Left lobe of liver (tissue), 2 donors: ENCODE measurements at regions not wholly inside any gene's neighbourhood (a gene's known extent, or its start where the extent isn't known, plus 50 kb on each side); places are given as distances from the start of the nearest gene placed in this dataset.
"Not testable (repeated sequence)": the region's sequence is repeated elsewhere in the genome, so short reads cannot be mapped to it uniquely, and the experiment has no call there.

ENCODE experiments used
- ATAC-seq: fragments of 200-7000 bp; cut with Tn5 transposase; one replicate; pipeline ENCODE4 v1.9.1; 2020; ENCODE audit warnings: mild to moderate bottlenecking, moderate library complexity
- DNase-seq: peaks from one replicate; pipeline ENCODE4 v3.0.0-alpha.2; 2020; ENCODE audit warnings: low spot score
- donor health status: DM: no; HTN: no; CAD: no; lungs with moderate emphysema.
- donor health status: DM: no; HTN: yes; CAD: no.

DNA sequence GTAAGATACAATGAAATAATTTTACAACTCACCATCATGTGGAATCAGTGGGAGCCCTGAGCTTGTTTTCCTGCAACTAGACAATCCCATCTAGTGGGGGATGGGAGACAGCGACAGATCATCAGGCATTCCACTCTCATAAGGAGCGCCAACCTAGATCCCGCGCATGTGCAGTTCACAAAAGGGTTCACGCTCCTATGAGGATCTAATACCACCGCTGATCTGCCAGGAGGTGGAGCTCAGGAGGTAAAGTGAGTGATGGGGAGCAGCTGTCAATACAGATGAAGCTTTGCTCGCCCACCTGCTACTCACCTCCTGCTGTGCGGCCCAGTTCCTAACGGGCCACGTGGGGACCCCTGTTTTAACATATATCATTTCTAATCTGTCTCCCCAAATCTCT lies 165.7 kb upstream of the MXRA5 start:
- not testable (repeated sequence) for DNase-seq, ATAC-seq

DNA sequence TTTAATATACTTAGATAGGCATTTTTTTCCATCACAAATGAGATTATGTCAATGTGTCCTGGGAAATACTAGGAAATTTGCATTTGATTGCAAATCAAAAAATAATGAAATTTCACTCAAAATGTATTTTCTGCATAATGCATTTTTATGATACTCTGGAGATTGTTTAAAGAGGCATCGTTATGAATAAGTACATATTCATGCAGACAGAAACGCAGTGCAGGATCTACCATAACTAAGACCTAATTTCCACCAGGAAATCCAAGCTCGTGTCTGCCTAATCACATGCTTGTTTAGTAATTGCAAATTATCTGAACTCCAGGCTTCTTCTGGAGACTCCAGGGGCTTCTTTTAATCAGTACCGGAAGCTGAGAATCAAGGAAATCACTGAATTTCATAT lies 163.5 kb upstream of the MXRA5 start:
- no peak for ATAC-seq
- DNase-seq, result no peak

DNA sequence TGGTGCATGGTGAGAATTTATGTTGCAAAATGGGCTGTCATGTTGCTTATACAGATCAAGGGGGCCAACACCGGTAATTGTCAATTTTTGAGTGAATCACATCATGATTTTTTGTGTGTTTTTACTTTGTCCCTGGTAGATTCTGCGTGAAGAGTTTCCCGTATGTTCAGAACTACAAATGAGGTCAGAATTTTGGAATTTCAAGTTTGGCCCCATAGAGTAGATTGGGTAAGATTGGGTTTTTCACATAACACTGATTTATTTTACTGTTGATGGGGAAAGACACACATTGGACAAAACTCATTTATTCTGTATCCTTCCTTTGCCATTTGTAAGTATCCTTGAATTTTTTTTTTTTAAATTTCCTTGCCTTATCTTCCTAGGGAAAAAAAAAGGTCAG lies 158.5 kb upstream of the MXRA5 start:
- ATAC-seq, result no peak
- no peak for DNase-seq

DNA sequence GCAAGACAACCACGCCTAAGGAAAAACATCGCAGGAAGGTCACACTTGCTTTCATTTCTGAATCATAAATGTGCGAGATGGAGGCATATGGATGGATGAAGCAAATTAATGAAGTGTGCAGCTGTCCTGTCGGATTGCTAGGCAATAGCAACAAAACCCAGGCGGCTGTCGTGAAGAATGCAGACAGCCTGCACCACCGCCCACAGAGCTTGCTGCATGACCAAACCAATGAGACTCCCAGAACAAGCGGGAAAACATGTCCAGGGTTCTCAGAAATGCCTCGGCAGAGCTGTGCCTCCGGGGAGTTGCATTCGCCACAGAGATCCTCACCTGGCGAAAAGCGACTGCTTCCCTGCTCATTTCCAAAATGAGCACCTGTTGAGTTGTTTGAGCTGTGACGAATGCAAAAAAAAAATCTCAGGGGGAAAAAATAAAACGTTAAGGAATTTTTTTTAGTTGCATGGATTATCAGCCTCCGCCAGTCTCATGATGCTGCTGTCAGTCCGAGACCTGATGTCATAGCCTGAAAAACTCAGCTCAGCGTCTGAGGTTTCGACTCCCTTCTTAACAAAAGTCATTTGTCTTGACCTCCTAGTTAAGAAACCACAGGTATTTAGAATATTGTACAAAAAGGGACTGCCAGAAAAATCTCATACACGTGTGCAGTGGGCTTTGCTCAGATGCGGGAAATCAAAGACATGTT lies 155.5 kb upstream of the MXRA5 start:
- ATAC-seq, result no peak
- DNase-seq, result no peak

DNA sequence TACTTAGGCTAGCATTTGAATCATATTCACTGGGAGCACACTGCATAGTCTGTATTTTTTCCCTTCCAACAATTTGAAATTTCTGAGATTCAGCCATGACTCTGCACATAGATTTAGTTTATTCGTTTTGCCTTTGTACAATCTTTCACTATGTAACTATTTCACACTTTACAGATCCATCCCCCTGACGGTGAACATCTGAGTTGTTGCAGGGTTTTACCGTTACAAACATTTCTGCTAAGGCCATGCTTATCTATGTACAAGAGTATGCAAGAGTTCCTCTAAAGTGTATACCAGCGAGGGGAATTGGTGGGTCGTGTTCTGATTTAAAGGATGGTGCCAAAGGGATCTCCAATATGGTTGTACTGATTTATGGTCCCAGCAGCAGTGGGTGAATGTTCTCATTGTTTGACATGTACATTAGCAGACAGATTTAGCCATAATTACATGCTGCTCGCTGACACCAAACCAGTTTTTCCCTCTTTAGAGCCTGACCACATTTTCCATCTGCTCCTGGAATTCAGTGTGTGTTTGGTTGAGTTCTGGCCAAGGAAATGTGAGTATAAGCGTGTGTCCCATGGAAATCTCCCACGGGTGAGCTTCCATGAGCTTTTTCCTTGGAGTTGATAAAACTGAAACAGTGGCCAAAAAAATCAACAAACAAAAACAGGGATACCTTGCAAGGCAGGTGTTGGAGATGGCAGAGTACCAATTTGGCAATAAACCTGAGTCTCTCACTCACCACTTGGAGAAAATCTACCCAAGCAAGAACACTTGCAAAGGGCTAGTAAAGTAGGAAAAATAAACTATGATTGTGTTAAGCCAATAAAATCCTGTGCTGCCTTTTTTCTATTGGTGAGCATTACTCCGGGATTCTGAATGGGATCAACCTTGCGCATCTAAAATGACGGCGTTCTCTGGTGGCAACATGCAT lies 149.7 kb upstream of the MXRA5 start:
- ATAC-seq, DNase-seq: not testable (repeated sequence)

DNA sequence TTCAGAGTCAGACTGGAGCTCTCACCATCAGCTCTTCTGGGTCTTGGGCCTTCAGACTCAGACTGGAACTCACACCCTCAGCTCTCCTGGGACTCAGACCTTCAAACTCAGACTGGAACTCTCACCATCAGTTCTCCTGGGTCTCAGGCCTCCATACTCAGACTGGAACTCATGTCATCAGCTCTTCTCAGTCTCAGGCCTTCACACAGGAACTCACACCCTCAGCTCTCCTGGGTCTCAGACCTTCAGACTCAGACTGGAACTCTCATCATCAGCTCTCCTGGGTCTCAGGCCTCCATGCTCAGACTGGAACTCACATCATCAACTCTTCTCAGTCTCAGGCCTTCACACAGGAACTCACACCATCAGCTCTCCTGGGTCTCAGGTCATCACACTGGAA lies 147.2 kb upstream of the MXRA5 start:
- no peak for ATAC-seq
- DNase-seq, result no peak

DNA sequence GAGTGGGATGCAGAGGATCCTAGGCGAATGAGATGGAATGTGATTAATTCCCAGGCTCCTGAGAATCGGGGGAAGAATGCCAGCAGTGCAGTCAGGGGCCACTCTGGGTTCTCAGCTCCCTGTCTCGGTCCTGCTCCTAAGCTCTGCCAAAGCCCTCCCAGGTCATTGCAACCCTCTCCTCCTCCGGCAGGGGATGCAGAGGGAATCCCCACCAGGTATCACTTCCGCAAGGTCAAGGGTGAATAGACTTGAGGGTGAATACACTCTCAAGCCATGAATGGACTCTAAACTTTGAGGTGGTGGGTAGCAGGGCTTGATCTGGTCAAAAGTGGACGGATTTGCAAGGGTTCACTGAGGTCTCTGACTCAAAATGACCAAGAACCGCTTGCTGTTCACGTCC lies 139.3 kb upstream of the MXRA5 start:
- DNase-seq (no peak), ATAC-seq (no peak)

DNA sequence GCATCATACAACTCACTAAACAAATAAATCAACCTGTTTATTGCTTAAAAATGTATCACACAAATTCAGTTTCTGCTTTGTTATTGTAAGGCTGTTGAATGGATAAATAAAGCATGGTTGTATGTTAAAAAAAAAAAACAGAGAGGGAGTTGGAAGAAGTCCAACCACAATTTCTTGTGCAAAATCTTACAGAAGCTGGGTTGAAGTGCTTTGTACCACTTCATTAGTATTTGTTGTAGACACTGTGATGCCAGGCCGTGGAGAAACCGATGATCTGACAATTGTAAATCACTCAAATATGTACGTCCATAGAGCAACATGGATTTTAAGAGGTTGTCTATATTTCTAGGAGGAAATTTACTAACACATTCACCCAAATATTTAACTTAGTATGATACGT lies 132.6 kb upstream of the MXRA5 start:
- ATAC-seq, result no peak
- no peak for DNase-seq

DNA sequence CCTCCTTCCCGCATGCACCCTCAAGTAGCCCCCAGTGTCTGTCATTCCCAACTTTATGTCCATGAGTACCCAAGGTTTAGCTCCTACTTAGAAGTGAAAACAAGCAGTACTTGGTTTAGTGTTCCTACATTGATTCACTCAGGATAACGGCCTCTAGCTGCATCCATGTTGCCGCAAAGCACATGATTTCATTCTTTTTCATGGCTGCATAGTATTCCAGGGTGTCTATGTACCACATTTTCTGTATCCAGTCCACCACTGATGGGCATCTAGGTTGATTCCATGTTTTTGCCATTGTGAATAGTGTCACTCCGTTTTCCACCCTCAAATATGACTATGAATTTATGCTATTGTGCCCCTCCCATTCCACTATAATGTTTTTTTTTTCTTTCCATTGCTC lies 130.5 kb upstream of the MXRA5 start:
- no peak for DNase-seq
- no peak for ATAC-seq

DNA sequence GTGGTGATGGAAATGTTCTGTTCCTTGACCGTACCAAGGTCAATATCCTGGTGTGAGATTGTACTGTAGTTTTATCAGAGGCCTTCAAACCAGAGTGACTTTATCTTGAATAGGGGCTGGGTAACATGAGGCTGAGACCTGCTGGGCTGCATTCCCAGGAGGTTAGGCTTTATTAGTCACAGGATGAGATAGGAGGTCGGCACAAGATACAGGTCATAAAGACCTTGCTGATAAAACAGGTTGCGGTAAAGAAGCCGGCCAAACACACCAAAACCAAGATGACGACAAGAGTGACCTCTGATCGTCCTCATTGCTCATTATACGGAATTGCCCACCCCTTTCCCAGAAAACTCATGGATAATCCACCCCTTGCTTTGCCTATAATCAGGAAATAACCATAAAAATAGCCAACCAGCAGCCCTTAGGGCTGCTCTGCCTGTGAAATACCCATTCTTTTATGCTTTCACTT lies 123.8 kb upstream of the MXRA5 start:
- not testable (repeated sequence) for ATAC-seq, DNase-seq

DNA sequence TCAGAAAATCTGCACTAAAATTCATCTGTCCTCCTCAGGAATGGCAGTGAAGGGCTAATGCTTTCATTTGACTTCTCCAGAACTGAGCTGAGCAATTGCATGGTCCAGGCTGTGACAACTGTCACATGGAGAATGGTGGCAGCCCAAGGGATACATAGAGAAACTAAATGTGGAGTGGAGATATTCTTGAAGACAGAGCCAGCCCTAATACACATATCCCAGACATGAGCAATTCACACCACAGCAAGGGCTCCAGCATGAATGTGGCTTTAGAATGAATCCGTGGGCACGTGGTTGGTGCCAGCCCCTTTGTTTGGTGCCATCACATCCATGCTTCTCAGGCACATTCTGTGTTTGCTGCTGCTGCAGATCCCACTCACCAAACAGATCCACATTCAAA lies 121.6 kb upstream of the MXRA5 start:
- no peak for ATAC-seq
- DNase-seq, result no peak

DNA sequence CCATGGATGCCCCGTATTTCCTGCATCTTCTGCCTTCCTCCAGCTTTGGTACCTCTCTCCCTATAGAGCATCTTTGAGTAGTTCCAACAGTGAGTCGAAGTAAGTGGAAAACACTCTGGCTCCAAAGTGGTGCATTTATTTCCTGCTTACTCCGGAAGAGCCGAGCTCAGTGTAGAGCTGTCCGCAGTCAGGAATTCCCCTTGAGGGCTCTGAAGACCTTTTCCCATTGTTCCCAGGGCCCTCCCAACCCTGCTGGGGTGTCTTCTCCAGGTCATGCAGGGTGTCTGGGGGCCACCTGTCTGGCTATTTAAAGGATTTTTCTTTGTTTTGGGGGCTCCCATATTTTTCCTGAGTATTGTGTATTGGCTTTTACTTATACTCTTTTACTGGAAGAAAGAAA lies 118.6 kb upstream of the MXRA5 start:
- DNase-seq, result no peak
- no peak for ATAC-seq

DNA sequence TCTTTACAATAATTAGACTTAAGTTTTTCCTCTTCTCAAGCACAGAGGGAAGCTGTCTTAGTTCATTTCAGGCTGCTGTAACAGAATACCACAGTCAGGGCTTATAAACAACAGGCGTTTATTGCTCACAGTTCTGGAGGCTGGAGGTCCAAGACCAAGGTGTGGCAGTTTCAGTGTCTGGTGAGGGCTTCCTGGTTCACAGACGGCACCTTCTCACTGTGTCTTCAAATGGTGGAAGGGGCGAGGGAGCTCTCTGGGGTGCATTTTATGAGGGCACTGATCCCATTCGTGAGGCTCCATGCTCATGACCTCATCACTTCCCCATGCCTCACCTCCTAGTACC lies 115.7 kb upstream of the MXRA5 start:
- DNase-seq (no peak), ATAC-seq (no peak)

DNA sequence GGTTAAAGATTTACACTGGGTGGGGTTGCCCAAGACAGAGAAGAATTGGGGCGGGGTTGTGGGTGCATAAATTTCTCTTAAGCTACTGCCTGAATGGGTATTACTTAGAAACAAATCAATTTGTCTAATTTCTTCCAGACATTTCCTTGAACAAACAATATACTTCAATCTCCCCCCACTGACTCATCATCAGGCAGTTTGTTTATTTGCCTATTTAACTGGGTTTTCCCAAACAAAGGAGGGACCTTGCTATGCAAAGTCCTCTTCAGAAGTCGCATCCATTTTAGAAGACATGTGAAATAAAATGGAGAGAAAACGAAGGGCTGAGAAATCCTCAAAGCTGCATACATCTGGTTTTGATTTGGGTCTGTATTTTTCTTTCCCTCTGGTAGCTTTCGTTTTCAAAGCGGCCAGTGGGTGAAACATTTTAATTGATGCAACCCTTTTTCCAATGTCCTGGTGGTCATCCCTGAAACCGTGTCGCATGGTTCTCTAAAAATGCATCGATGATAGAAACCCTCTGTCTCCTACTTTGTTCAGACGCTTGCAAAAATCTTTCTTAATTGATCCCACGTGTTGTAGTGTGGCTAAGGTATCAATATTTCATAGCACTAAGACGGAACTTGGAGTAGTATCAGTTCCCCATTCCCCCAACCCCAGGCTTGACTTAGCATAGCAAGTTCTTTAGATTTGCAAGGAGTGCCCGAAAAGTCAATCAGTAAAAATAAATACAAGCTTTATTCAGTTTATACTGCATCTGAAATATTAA lies 115.1 kb upstream of the MXRA5 start:
- ATAC-seq, result no peak

DNA sequence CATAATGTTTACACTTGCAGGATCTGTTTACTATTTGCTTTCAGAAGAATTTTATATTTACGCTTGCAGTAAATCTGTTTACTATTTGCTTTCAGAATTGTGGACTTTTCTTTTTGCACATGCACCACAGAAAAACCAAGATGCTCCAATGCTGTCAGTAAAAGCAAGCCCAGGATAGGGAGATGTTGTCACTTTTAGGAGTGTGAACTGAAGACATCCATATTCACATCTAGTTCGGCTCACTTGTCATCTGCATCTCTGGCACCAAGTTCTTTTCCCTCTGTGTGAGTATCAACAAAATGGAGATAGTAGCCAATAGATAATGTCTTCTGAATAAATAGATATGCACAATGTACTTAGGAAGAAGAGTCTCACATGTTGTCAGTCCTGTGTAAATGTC lies 109.3 kb upstream of the MXRA5 start:
- no peak for ATAC-seq
- no peak for DNase-seq

More for the DNA sequence above, 115.1 kb upstream of the MXRA5 start:
- no peak for DNase-seq

DNA sequence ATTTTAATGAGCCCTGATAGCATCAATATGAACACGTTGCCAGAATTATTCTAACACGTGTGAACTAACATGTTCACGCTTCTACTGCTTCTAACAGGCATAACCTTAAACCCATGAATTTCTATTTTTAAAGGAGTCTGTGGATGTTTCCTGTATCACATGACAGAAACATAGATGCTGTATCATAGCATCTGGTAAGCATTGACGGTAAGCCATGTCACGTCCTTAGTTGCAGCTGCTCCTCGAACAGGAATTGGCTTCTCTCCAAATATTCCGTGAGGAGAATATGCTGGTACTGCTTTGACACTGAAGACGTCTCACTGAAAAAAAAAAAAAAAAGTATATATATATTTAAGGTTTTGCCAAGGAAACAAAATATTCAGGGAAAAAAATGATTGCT lies 105.1 kb upstream of the MXRA5 start:
- ATAC-seq (no peak), DNase-seq (no peak)

DNA sequence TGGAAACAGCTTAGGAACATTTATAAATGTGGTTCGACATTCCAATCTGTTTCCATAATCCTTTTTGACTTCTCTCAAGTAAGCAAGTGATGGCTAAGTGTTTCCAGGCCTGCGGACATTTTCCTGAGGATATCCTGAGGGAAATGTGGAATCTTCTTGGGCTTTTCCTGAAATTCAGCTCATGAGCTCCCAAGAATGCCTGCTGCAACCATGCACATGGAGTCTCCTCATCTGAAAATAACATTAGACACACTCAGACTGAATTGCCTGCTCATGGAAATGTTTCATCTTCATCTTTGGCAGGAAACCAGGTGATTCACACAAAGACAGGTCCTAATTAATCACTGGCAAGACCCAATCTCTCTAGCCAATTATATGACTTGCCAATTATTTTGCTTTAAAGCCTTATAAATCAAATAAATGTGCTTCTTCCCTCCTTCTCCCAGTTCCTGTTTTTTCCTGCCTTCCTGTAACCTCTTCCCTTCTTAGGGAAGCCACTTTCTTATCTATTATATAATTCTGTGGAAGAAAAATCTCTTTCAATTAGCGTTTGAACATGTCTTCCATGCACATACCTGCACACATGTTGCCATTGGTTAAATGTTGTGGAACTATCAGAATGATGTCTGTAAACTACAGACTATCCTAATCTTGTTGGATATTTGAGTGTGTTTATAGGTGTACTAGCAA lies 104.6 kb upstream of the MXRA5 start:
- DNase-seq (no peak), ATAC-seq (no peak)

DNA sequence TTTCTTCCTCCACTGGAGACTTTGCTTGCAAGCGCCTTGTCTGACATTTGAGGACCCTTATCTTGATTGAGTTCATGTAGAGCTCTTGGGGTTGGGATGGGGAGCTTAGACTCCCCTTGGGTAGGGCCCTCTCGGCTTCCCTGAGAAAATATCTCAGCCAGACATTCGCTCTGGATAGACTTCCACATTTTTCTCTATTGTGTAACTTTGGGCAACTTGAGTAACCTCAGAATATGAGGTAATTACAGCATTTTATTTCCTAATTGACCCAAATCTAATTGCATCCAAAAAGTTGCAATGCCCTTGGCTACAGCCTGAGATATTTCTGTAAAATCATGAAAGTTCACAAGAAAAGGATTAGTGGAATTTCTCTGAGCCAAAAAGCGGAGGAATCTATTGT lies 102.8 kb upstream of the MXRA5 start:
- DNase-seq (no peak), ATAC-seq (no peak)

DNA sequence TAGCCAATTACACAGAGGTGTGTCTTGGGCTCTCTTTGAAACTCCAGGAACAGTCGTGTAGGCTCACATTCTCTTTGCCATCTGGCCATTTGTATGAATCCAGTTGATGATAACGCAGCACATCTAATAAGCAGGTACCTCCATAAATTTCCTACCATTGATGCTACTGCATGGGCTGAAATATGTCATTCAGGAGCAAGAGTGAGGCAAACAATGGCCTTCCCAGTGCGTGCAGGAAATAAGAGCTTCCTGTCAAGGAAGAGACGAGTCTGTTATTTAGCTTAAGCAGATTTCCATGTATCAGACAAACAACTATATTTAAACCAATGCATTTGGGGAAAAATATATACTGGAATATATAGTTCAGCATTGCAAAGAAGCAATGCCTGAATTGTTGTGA lies 102.1 kb upstream of the MXRA5 start:
- ATAC-seq, result no peak
- DNase-seq, result no peak

DNA sequence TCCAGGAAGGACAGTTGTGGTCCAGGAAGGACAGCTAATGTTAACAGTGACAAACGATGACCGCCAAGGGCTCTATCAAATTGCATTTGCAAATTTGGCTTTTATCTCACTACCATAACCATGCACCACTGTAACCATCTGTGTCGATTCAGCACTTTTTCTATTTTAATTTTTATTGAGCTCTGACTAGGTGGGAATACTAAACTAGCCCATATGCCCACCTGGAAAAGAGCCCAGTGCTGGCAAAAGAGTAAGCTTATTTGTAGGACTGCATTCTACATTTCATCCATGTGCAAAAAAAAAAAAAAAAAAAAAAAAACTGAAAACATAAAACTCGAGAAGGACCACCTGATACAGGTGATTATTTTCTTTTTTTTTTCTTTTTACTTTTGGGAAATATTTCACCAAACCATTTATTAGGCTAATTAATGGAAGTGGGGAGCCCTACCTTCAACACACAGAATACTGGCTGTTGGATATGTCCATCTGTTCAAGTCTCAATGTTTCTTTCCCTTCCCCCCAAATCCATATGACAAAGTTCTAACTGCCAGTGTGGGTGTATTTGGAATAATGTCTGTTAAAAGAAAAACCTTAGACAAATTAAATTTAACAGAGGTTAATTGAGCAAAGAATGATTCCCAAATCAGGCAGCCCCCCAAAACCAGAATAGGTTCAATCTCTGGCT lies 99.5 kb upstream of the MXRA5 start:
- DNase-seq (no peak), ATAC-seq (no peak)
